ENCODE measurements at regions not wholly inside any gene's neighbourhood (a gene's known extent, or its start where the extent isn't known, plus 50 kb on each side); places are given as distances from the start of the nearest gene placed in this dataset.

DNA sequence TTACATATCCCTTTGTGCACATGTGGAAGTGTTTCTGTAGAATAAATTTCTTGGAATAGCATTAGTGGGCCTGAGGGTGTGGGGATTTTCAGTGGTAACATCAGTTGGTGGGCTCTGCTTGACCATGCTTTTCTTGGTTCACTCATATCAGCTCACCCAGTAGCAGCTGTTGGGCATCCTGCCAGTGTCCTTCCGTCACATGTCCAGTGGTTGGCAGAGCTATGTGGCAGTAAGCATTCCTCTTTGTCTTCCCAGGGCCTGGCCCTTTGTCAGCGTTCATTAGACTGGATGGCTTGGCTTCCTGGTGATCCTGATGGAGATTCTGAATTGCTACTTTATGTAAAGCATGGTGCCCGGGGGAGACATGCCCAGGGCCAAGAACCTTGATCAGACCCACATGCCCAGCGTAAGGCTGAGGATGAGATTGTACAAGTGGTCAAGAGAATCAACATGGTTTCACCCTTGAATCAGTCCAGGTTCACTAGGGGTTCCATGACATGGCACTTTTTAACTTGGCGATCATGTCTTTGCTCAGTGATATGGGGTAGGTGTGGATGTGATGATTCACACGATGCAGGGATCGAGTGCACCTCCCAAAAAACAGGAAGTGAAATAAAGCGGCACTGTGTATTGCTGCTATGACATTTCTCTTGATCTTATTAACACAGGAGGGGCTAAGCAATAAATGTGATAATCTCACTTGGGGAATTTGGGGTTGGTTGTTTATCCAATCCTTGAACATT lies 72.1 kb upstream of the IGFBP7 start:
- TF ChIP-seq, protein P1, sequence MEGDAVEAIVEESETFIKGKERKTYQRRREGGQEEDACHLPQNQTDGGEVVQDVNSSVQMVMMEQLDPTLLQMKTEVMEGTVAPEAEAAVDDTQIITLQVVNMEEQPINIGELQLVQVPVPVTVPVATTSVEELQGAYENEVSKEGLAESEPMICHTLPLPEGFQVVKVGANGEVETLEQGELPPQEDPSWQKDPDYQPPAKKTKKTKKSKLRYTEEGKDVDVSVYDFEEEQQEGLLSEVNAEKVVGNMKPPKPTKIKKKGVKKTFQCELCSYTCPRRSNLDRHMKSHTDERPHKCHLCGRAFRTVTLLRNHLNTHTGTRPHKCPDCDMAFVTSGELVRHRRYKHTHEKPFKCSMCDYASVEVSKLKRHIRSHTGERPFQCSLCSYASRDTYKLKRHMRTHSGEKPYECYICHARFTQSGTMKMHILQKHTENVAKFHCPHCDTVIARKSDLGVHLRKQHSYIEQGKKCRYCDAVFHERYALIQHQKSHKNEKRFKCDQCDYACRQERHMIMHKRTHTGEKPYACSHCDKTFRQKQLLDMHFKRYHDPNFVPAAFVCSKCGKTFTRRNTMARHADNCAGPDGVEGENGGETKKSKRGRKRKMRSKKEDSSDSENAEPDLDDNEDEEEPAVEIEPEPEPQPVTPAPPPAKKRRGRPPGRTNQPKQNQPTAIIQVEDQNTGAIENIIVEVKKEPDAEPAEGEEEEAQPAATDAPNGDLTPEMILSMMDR (conservative IDR thresholded peaks at IDR 0.05; ENCODE audit: low read depth in 2 of 2), result no peak
- TF ChIP-seq, protein P2, sequence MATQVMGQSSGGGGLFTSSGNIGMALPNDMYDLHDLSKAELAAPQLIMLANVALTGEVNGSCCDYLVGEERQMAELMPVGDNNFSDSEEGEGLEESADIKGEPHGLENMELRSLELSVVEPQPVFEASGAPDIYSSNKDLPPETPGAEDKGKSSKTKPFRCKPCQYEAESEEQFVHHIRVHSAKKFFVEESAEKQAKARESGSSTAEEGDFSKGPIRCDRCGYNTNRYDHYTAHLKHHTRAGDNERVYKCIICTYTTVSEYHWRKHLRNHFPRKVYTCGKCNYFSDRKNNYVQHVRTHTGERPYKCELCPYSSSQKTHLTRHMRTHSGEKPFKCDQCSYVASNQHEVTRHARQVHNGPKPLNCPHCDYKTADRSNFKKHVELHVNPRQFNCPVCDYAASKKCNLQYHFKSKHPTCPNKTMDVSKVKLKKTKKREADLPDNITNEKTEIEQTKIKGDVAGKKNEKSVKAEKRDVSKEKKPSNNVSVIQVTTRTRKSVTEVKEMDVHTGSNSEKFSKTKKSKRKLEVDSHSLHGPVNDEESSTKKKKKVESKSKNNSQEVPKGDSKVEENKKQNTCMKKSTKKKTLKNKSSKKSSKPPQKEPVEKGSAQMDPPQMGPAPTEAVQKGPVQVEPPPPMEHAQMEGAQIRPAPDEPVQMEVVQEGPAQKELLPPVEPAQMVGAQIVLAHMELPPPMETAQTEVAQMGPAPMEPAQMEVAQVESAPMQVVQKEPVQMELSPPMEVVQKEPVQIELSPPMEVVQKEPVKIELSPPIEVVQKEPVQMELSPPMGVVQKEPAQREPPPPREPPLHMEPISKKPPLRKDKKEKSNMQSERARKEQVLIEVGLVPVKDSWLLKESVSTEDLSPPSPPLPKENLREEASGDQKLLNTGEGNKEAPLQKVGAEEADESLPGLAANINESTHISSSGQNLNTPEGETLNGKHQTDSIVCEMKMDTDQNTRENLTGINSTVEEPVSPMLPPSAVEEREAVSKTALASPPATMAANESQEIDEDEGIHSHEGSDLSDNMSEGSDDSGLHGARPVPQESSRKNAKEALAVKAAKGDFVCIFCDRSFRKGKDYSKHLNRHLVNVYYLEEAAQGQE (IDR thresholded peaks at IDR 0.05; ENCODE audit: unreplicated experiment), result no peak
- no peak for TF ChIP-seq STAT1 (IDR thresholded peaks at IDR 0.05; ENCODE audit: unreplicated experiment)
- no peak for TF ChIP-seq EZH2 (IDR thresholded peaks at IDR 0.05; ENCODE audit: low read depth, unreplicated experiment)
- no peak for TF ChIP-seq CREB1 (CRISPR knock-in tag; IDR thresholded peaks at IDR 0.05; ENCODE audit: low read depth)
- no peak for TF ChIP-seq POLR2AphosphoS5 (IDR thresholded peaks at IDR 0.05; ENCODE audit: low read depth)
- no peak for TF ChIP-seq EZH2phosphoT487 (IDR thresholded peaks at IDR 0.05; ENCODE audit: unreplicated experiment)
- TF ChIP-seq, protein P3, sequence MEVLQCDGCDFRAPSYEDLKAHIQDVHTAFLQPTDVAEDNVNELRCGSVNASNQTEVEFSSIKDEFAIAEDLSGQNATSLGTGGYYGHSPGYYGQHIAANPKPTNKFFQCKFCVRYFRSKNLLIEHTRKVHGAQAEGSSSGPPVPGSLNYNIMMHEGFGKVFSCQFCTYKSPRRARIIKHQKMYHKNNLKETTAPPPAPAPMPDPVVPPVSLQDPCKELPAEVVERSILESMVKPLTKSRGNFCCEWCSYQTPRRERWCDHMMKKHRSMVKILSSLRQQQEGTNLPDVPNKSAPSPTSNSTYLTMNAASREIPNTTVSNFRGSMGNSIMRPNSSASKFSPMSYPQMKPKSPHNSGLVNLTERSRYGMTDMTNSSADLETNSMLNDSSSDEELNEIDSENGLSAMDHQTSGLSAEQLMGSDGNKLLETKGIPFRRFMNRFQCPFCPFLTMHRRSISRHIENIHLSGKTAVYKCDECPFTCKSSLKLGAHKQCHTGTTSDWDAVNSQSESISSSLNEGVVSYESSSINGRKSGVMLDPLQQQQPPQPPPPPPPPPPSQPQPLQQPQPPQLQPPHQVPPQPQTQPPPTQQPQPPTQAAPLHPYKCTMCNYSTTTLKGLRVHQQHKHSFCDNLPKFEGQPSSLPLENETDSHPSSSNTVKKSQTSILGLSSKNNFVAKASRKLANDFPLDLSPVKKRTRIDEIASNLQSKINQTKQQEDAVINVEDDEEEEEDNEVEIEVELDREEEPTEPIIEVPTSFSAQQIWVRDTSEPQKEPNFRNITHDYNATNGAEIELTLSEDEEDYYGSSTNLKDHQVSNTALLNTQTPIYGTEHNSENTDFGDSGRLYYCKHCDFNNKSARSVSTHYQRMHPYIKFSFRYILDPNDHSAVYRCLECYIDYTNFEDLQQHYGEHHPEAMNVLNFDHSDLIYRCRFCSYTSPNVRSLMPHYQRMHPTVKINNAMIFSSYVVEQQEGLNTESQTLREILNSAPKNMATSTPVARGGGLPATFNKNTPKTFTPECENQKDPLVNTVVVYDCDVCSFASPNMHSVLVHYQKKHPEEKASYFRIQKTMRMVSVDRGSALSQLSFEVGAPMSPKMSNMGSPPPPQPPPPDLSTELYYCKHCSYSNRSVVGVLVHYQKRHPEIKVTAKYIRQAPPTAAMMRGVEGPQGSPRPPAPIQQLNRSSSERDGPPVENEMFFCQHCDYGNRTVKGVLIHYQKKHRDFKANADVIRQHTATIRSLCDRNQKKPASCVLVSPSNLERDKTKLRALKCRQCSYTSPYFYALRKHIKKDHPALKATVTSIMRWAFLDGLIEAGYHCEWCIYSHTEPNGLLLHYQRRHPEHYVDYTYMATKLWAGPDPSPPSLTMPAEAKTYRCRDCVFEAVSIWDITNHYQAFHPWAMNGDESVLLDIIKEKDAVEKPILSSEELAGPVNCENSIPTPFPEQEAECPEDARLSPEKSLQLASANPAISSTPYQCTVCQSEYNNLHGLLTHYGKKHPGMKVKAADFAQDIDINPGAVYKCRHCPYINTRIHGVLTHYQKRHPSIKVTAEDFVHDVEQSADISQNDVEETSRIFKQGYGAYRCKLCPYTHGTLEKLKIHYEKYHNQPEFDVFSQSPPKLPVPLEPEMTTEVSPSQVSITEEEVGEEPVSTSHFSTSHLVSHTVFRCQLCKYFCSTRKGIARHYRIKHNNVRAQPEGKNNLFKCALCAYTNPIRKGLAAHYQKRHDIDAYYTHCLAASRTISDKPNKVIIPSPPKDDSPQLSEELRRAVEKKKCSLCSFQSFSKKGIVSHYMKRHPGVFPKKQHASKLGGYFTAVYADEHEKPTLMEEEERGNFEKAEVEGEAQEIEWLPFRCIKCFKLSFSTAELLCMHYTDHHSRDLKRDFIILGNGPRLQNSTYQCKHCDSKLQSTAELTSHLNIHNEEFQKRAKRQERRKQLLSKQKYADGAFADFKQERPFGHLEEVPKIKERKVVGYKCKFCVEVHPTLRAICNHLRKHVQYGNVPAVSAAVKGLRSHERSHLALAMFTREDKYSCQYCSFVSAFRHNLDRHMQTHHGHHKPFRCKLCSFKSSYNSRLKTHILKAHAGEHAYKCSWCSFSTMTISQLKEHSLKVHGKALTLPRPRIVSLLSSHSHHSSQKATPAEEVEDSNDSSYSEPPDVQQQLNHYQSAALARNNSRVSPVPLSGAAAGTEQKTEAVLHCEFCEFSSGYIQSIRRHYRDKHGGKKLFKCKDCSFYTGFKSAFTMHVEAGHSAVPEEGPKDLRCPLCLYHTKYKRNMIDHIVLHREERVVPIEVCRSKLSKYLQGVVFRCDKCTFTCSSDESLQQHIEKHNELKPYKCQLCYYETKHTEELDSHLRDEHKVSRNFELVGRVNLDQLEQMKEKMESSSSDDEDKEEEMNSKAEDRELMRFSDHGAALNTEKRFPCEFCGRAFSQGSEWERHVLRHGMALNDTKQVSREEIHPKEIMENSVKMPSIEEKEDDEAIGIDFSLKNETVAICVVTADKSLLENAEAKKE (CRISPR knock-in tag; IDR thresholded peaks at IDR 0.05), result no peak
- TF ChIP-seq ZNF331 (CRISPR knock-in tag; IDR thresholded peaks at IDR 0.05; ENCODE audit: low read depth), result no peak
- TF ChIP-seq JUNB (IDR thresholded peaks at IDR 0.05; ENCODE audit: unreplicated experiment), result no peak

All from GM23338 (cell line).